SJSA1 (cell line): ENCODE measurements at regions not wholly inside any gene's neighbourhood (a gene's known extent, or its start where the extent isn't known, plus 50 kb on each side); places are given as distances from the start of the nearest gene placed in this dataset.

Experiments
- DNase-seq, 2 experiments: peaks; one replicate each; pipeline ENCODE4 v3.0.0-alpha.2; 2015 to 2020; ENCODE audit warnings: low spot score in 2 of 2, low read depth in 1 of 2
- H3K27ac ChIP-seq: fragments of 250-450 bp; sonication (Bioruptor Pico); 2 replicates; pipeline ENCODE4 v1.5.1; 2020; ENCODE audit warnings: mild to moderate bottlenecking, moderate library complexity
- H3K27me3 ChIP-seq: fragments of 250-450 bp; sonication (Bioruptor Pico); replicated peaks from 2 replicates; pipeline ENCODE4 v1.5.1; 2020; ENCODE audit warnings: mild to moderate bottlenecking, moderate library complexity
- H3K36me3 ChIP-seq: fragments of 250-450 bp; sonication (Bioruptor Pico); 2 replicates; pipeline ENCODE4 v1.5.1; 2020; ENCODE audit warnings: mild to moderate bottlenecking
- H3K4me1 ChIP-seq: fragments of 250-450 bp; sonication (Bioruptor Pico); replicated peaks from 2 replicates; pipeline ENCODE4 v1.6.1; 2021; ENCODE audit warnings: mild to moderate bottlenecking
- H3K4me3 ChIP-seq: fragments of 250-450 bp; sonication (Bioruptor Pico); 2 replicates; pipeline ENCODE4 v1.5.1; 2020; ENCODE audit warnings: mild to moderate bottlenecking
- H3K9me3 ChIP-seq: fragments of 250-450 bp; sonication (Bioruptor Pico); replicated peaks from 2 replicates; pipeline ENCODE4 v1.5.1; 2020; ENCODE audit warnings: mild to moderate bottlenecking

GRCh38 chr1:30631700-30632099 is 91.7 kb downstream of the MATN1 start:
- H3K9me3 ChIP-seq: no peaks in the 10 kb centered on the region; the same call in 1 of the 2 replicates
- no peaks in the 10 kb centered on the region for H3K27me3 ChIP-seq
- H3K36me3 ChIP-seq: no peaks in the 10 kb centered on the region
- no peak for DNase-seq
- H3K4me1 ChIP-seq: no peaks in the 10 kb centered on the region
- H3K27ac ChIP-seq: no peak overlapping the region
- H3K4me3 ChIP-seq: no peak overlapping the region

DNA sequence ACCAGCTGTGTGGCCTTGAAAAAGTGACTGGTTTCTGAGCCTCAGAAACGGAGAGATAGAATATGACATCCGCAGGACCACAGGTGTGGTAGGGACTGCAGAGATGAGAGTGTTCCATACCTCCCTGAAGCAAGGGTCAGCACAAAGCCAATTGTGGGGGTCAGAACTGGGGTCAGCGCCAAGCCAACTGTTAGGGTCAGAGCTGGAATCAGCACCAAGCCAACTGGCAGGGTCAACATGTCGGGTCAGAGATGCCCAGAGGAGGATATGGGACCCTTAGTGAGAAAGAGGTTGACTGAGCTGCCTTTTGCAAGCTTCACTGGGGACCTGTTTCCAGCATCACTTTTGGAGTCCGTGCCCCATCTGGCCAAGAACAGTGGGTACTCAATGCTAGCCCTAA is 93.9 kb downstream of the MATN1 start:
- Histone ChIP-seq H3K4me1 (no peaks in the 10 kb centered on the region), H3K27me3 (no peaks in the 10 kb centered on the region), H3K27ac (no peak overlapping the region), H3K36me3 (no peaks in the 10 kb centered on the region), H3K9me3 (no peaks in the 10 kb centered on the region; the same call in 1 of the 2 replicates), H3K4me3 (no peak overlapping the region)
- DNase-seq: no peak

DNA sequence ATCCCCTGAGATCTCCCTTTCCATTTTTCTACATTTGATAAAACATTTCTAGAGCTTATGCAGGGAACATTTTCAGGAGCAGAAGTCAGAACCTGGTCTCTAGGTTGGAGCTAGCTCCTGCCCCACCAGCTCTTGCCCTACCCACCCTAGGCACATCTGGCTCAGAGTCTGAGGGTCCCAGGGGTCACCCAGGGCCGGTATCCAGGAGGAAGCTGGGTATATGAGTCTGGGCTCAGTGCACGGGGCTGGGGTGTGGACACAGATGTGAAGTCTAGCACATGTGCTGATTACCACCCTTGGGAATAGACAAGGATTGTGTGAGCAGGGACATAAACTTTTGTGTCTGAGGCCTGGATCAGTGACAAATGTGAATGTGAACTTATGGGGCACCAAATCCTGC is 95.4 kb downstream of the MATN1 start:
- Histone ChIP-seq H3K4me1 (no peaks in the 10 kb centered on the region), H3K27me3 (no peaks in the 10 kb centered on the region), H3K4me3 (no peak overlapping the region), H3K9me3 (peaks cover 7% of the 10 kb centered on the region), H3K27ac (no peak overlapping the region), H3K36me3 (no peaks in the 10 kb centered on the region)
- DNase-seq: no peak

DNA sequence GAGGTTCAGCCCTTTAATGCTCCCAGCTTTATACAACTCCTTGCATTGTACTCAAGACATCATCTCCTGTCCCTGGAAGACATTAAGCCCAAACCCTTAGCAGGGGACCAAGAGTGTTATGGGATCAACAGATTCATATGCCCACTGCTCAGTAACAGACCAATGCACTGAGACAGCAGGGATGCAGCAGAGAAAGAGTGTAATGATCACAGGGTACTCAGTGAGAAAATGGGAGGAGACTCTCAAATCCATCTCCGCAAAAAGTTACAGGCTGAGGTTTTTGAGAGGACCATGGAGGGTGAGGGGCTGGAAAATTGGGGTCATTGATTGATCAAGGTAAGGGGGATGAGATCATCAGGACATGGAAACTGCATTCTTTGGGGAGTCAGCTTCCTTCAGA is 96.2 kb downstream of the MATN1 start:
- H3K4me3 ChIP-seq: no peak overlapping the region
- no peak for DNase-seq
- no peak overlapping the region for H3K27ac ChIP-seq
- H3K36me3 ChIP-seq: no peaks in the 10 kb centered on the region
- H3K4me1 ChIP-seq: no peaks in the 10 kb centered on the region
- peaks cover 9% of the 10 kb centered on the region for H3K9me3 ChIP-seq
- no peaks in the 10 kb centered on the region for H3K27me3 ChIP-seq

- no peak for DNase-seq
- H3K4me1 ChIP-seq: no peaks in the 10 kb centered on the region
- H3K27ac ChIP-seq: no peak overlapping the region
- peaks cover 9% of the 10 kb centered on the region for H3K9me3 ChIP-seq
- H3K4me3 ChIP-seq: no peak overlapping the region
- no peaks in the 10 kb centered on the region for H3K27me3 ChIP-seq
- no peaks in the 10 kb centered on the region for H3K36me3 ChIP-seq
Observed at GRCh38 chr1:30623431-30623830, 100.0 kb downstream of the MATN1 start.

- Histone ChIP-seq H3K27me3 (no peaks in the 10 kb centered on the region), H3K4me1 (no peaks in the 10 kb centered on the region), H3K27ac (no peak overlapping the region), H3K9me3 (peaks cover 9% of the 10 kb centered on the region), H3K4me3 (no peak overlapping the region), H3K36me3 (no peaks in the 10 kb centered on the region)
- DNase-seq: no peak
Observed at GRCh38 chr1:30619619-30620018, 103.8 kb downstream of the MATN1 start.

GRCh38 chr1:30618335-30618747 is 105.0 kb downstream of the MATN1 start:
- Histone ChIP-seq H3K36me3 (no peaks in the 10 kb centered on the region), H3K27ac (no peak overlapping the region), H3K4me3 (no peak overlapping the region), H3K4me1 (no peaks in the 10 kb centered on the region), H3K9me3 (peaks cover 9% of the 10 kb centered on the region), H3K27me3 (no peaks in the 10 kb centered on the region)
- DNase-seq: no peak

GRCh38 chr1:30616759-30617158 is 106.6 kb downstream of the MATN1 start:
- 0 out of 2 replicates have a peak, but pooled peaks cover 6% of the 10 kb centered on the region for H3K9me3 ChIP-seq
- peak in 1 of 2 experiments; percentile 26 for DNase-seq
- no peaks in the 10 kb centered on the region for H3K36me3 ChIP-seq
- no peaks in the 10 kb centered on the region; the same call in 1 of the 2 replicates for H3K27me3 ChIP-seq
- H3K4me1 ChIP-seq: no peaks in the 10 kb centered on the region
- no peak overlapping the region for H3K4me3 ChIP-seq
- no peak overlapping the region for H3K27ac ChIP-seq

DNA sequence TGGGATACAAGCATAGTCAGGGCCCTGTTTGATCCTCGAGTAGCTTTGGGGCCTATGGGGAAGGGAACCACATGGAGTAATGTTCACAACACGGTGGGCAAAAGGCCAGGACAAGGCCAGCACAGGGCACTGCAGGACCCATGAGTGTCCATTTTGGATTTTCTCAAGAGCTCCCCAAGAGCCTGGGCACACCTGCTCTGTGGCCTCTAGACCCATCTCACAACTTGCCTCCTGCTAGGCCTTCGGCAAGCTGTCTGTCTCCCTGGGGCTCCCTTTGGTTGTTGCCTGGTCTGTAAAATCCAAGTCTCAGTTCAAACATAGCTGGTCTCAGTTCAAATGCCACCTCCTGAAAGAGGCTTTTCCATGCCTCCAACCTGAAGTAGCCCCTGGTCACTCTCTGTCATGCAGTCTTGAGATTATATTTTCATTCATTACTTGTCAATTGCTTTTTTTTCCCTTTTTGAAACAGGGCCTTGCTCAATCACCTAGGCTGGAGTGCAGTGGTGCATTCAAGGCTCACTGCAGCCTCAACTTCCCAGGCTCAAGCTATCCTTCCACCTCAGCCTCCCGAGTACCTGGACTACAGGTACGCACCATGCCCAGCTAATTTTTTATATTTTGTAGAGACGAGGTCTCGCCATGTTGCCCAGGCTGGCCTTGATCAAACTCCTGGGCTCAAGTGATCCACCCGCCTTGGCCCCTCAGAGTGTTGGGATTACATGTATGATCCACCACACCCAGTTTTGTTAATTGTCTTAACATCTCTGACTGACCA is 107.4 kb downstream of the MATN1 start:
- no peak overlapping the region for H3K4me3 ChIP-seq
- no peaks in the 10 kb centered on the region for H3K4me1 ChIP-seq
- H3K27me3 ChIP-seq: no peaks in the 10 kb centered on the region; the same call in 1 of the 2 replicates
- H3K27ac ChIP-seq: no peak overlapping the region
- H3K36me3 ChIP-seq: no peaks in the 10 kb centered on the region
- DNase-seq: peak in 1 of 2 experiments; percentile 35
- H3K9me3 ChIP-seq: 0 out of 2 replicates have a peak, but pooled peaks cover 6% of the 10 kb centered on the region

GRCh38 chr1:30615076-30615795 is 108.1 kb downstream of the MATN1 start:
- DNase-seq: peak in 1 of 2 experiments; percentile 25
- Histone ChIP-seq H3K9me3 (0 out of 2 replicates have a peak, but pooled peaks cover 6% of the 10 kb centered on the region), H3K27ac (no peak overlapping the region), H3K4me1 (no peaks in the 10 kb centered on the region), H3K36me3 (no peaks in the 10 kb centered on the region), H3K4me3 (no peak overlapping the region), H3K27me3 (no peaks in the 10 kb centered on the region; the same call in 1 of the 2 replicates)

DNA sequence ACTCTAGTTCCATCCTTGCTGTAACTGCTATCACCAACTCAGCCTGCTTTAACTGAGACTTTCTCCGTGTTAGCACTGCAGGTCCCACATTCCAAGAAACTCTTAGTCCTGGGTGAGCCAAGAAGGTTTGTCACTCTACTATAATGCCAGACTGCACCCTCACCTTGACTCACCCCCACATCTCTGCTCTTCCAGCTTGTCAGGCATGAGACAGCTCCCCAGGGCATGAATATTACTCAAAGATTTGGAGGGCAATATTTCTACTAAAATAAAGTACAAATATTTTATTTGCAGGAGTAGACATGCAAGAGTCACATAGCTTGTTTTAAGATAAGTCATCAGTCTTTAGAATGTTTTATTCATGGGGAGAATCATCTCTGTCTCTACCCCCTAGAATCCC is 110.2 kb downstream of the MATN1 start:
- Histone ChIP-seq H3K4me3 (no peak overlapping the region), H3K9me3 (0 out of 2 replicates have a peak, but pooled peaks cover 6% of the 10 kb centered on the region)
- DNase-seq: no peak

DNA sequence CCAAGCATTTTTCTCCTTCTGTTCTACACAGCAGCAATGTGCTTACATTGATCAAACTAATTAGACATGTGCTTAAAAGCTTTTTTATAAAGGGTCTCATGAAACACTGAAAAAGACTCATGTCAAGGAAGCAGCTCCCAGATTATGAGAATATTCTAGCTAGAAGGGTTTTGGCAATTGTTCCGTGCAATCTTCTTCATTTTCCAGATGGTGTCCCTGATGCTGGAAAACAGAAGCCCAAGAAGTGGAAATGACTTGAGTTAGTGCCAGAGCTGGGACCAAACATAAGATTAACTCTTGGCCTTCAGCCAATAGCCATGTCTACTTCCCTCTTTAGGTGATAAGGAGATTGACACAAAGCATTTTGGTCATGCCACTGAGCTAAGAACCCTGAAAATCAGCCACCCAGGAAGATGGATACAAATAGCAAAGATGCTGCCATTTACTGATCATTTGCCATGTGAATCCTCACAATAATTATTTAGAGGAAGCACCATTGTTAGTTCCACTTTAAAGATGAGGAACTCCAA is 110.8 kb downstream of the MATN1 start:
- Histone ChIP-seq H3K4me1 (no peaks in the 10 kb centered on the region), H3K36me3 (no peaks in the 10 kb centered on the region), H3K27ac (no peak overlapping the region), H3K27me3 (no peaks in the 10 kb centered on the region; the same call in 1 of the 2 replicates), H3K4me3 (no peak overlapping the region), H3K9me3 (0 out of 2 replicates have a peak, but pooled peaks cover 6% of the 10 kb centered on the region)
- DNase-seq: no peak

More for the DNA sequence above, 110.2 kb downstream of the MATN1 start:
- Histone ChIP-seq H3K4me1 (no peaks in the 10 kb centered on the region), H3K36me3 (no peaks in the 10 kb centered on the region), H3K27ac (no peak overlapping the region), H3K27me3 (no peaks in the 10 kb centered on the region; the same call in 1 of the 2 replicates)

GRCh38 chr1:30611741-30612309 is 111.6 kb downstream of the MATN1 start:
- no peaks in the 10 kb centered on the region; the same call in 1 of the 2 replicates for H3K27me3 ChIP-seq
- H3K27ac ChIP-seq: no peak overlapping the region
- DNase-seq: peak in 1 of 2 experiments; percentile 15
- no peak overlapping the region for H3K4me3 ChIP-seq
- H3K4me1 ChIP-seq: no peaks in the 10 kb centered on the region
- H3K36me3 ChIP-seq: no peaks in the 10 kb centered on the region
- H3K9me3 ChIP-seq: 0 out of 2 replicates have a peak, but pooled peaks cover 6% of the 10 kb centered on the region
